GM23338 (cell line): ENCODE measurements at regions not wholly inside any gene's neighbourhood (a gene's known extent, or its start where the extent isn't known, plus 50 kb on each side); places are given as distances from the start of the nearest gene placed in this dataset.

ENCODE experiments used
- EZH2 ChIP-seq: fragments of 200-600 bp; sonication (generic); IDR thresholded peaks from one replicate; pipeline ENCODE4 v1.8.0; 2017; ENCODE audit warnings: antibody characterized with exemption, mild to moderate bottlenecking, low read depth; ENCODE audit not compliant: unreplicated experiment
- JUNB ChIP-seq: IDR thresholded peaks from one replicate; pipeline ENCODE4 v1.6.1; 2016; ENCODE audit warnings: antibody characterized with exemption; ENCODE audit not compliant: unreplicated experiment
- POLR2AphosphoS5 ChIP-seq: IDR thresholded peaks from 2 replicates; pipeline ENCODE4 v1.6.1; 2016; ENCODE audit warnings: antibody characterized with exemption, low read depth
- ZNF114 ChIP-seq: fragments of 250-450 bp; sonication (Bioruptor Pico); IDR thresholded peaks from 2 replicates; pipeline ENCODE4 v1.5.0; 2020; ENCODE audit warnings: mild to moderate bottlenecking, moderate library complexity
- TF ChIP-seq, protein P1 (sequence below), 2 experiments: fragments of 200-600 bp in 1 of 2; sonication (generic) in 1 of 2; conservative IDR thresholded peaks; 2 replicates each; pipeline versions ENCODE4 v1.5.1 to v1.6.1; 2016 to 2017; ENCODE audit warnings: antibody characterized with exemption in 2 of 2, low read depth in 2 of 2, mild to moderate bottlenecking in 2 of 2, moderate library complexity in 1 of 2
- TF ChIP-seq, protein P2 (sequence below): IDR thresholded peaks from one replicate; pipeline ENCODE4 v1.6.1; 2018; ENCODE audit warnings: antibody characterized with exemption; ENCODE audit not compliant: unreplicated experiment
- TF ChIP-seq, protein P3 (sequence below): IDR thresholded peaks from 2 replicates; pipeline ENCODE4 v1.6.1; 2016; ENCODE audit warnings: antibody characterized with exemption

DNA sequence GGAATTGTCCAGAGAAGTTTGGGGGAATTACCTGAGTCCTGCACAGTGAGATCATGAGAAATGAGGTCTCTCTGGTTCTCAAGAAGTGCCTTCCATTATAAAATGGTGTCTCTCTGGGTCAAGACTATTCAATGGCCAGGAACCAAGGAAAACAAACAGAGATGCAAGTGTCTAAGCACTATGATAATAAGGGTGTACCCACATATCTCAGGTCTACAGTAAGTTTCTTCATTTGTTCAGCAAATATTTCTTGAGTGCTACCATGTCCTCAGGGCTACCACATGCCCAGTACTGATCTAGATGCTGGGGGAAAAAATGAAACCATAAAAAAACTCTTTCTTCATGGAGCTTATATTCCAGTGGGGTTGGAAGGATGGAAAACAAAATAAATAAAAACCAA is 170.0 kb downstream of the ACKR3 start:
- TF ChIP-seq, protein P1, sequence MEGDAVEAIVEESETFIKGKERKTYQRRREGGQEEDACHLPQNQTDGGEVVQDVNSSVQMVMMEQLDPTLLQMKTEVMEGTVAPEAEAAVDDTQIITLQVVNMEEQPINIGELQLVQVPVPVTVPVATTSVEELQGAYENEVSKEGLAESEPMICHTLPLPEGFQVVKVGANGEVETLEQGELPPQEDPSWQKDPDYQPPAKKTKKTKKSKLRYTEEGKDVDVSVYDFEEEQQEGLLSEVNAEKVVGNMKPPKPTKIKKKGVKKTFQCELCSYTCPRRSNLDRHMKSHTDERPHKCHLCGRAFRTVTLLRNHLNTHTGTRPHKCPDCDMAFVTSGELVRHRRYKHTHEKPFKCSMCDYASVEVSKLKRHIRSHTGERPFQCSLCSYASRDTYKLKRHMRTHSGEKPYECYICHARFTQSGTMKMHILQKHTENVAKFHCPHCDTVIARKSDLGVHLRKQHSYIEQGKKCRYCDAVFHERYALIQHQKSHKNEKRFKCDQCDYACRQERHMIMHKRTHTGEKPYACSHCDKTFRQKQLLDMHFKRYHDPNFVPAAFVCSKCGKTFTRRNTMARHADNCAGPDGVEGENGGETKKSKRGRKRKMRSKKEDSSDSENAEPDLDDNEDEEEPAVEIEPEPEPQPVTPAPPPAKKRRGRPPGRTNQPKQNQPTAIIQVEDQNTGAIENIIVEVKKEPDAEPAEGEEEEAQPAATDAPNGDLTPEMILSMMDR (conservative IDR thresholded peaks at IDR 0.05; ENCODE audit: low read depth in 2 of 2), result no peak
- no peak for TF ChIP-seq ZNF114 (CRISPR knock-in tag)
- TF ChIP-seq, protein P2, sequence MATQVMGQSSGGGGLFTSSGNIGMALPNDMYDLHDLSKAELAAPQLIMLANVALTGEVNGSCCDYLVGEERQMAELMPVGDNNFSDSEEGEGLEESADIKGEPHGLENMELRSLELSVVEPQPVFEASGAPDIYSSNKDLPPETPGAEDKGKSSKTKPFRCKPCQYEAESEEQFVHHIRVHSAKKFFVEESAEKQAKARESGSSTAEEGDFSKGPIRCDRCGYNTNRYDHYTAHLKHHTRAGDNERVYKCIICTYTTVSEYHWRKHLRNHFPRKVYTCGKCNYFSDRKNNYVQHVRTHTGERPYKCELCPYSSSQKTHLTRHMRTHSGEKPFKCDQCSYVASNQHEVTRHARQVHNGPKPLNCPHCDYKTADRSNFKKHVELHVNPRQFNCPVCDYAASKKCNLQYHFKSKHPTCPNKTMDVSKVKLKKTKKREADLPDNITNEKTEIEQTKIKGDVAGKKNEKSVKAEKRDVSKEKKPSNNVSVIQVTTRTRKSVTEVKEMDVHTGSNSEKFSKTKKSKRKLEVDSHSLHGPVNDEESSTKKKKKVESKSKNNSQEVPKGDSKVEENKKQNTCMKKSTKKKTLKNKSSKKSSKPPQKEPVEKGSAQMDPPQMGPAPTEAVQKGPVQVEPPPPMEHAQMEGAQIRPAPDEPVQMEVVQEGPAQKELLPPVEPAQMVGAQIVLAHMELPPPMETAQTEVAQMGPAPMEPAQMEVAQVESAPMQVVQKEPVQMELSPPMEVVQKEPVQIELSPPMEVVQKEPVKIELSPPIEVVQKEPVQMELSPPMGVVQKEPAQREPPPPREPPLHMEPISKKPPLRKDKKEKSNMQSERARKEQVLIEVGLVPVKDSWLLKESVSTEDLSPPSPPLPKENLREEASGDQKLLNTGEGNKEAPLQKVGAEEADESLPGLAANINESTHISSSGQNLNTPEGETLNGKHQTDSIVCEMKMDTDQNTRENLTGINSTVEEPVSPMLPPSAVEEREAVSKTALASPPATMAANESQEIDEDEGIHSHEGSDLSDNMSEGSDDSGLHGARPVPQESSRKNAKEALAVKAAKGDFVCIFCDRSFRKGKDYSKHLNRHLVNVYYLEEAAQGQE, result no peak
- no peak for TF ChIP-seq POLR2AphosphoS5
- TF ChIP-seq JUNB, result no peak
- TF ChIP-seq, protein P3, sequence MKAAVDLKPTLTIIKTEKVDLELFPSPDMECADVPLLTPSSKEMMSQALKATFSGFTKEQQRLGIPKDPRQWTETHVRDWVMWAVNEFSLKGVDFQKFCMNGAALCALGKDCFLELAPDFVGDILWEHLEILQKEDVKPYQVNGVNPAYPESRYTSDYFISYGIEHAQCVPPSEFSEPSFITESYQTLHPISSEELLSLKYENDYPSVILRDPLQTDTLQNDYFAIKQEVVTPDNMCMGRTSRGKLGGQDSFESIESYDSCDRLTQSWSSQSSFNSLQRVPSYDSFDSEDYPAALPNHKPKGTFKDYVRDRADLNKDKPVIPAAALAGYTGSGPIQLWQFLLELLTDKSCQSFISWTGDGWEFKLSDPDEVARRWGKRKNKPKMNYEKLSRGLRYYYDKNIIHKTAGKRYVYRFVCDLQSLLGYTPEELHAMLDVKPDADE, result no peak
- TF ChIP-seq EZH2, result no peak
